ENCODE measurements at regions not wholly inside any gene's neighbourhood (a gene's known extent, or its start where the extent isn't known, plus 50 kb on each side); places are given as distances from the start of the nearest gene placed in this dataset.

GRCh38 chr2:59684116-59684770 is 869.2 kb downstream of the BCL11A start:
- H3K36me3 Mint-ChIP-seq (ENCODE audit: low read depth) = no peaks in the 10 kb centered on the region
- no peak overlapping the region for H3K27ac Mint-ChIP-seq
- no peak for DNase-seq (ENCODE audit: low spot score)
- H3K9me3 Mint-ChIP-seq = peaks cover 8% of the 10 kb centered on the region
- no peaks in the 10 kb centered on the region for H3K4me1 Mint-ChIP-seq (ENCODE audit: low read depth)
- H3K27me3 Mint-ChIP-seq (ENCODE audit: low read depth) = no peaks in the 10 kb centered on the region
- H3K4me3 Mint-ChIP-seq (ENCODE audit: low read depth) = no peak overlapping the region
- intact Hi-C loops (cut with micrococcal nuclease) = no loop called here

DNA sequence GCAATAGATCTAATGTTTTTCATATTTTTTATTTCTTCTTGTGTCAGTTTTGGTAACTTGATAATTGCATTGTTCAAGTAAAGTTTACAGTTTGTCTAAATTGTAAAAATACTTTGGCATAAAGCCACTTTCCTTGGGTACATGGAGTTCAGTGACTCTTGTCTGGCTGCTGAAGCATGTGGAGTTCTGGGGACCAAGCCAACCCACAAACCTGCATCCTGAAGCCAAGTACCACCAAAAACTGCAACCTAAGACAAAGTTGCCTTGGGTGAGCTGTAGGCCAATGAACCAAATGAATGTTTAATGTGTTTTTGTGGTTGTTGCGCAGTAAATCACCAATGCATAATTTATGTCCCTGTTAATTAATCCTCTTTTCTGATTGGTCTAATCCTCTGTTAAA is 872.6 kb downstream of the BCL11A start:
- no peaks in the 10 kb centered on the region for H3K27me3 Mint-ChIP-seq (ENCODE audit: low read depth)
- H3K27ac Mint-ChIP-seq = no peak overlapping the region
- intact Hi-C loops (cut with micrococcal nuclease) = no loop called here
- H3K4me1 Mint-ChIP-seq (ENCODE audit: low read depth) = no peaks in the 10 kb centered on the region
- no peaks in the 10 kb centered on the region for H3K36me3 Mint-ChIP-seq (ENCODE audit: low read depth)
- H3K9me3 Mint-ChIP-seq = peaks cover 3% of the 10 kb centered on the region
- no peak overlapping the region for H3K4me3 Mint-ChIP-seq (ENCODE audit: low read depth)
- no peak for DNase-seq (ENCODE audit: low spot score)

DNA sequence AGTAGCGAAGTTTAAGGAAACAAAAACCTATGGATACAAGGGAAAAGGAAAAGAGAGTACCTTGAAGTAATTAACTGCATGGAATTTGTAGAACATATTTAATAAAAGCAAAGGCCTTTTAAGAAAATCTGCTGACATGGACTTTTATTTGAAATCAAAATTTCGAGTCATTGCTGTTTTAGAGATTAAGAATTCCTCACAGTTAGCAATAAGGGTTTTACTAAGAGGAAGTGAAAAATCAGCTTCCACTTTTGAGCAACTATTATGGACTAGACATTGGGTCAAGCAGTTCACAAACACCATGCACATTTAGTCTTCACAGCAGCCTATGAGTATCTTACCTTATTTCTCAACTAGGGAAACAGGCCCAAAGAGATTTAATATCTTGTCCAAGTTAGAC is 876.3 kb downstream of the BCL11A start:
- Mint-ChIP-seq H3K27ac (no peak overlapping the region), H3K9me3 (no peaks in the 10 kb centered on the region), H3K36me3 (ENCODE audit: low read depth) (no peaks in the 10 kb centered on the region), H3K27me3 (ENCODE audit: low read depth) (no peaks in the 10 kb centered on the region), H3K4me1 (ENCODE audit: low read depth) (no peaks in the 10 kb centered on the region), H3K4me3 (ENCODE audit: low read depth) (no peak overlapping the region)
- no peak for DNase-seq (ENCODE audit: low spot score)
- intact Hi-C loops (cut with micrococcal nuclease) = no loop called here

GRCh38 chr2:59674100-59674499 is 879.4 kb downstream of the BCL11A start:
- DNase-seq (ENCODE audit: low spot score) = no peak
- Mint-ChIP-seq H3K27me3 (ENCODE audit: low read depth) (no peaks in the 10 kb centered on the region), H3K9me3 (no peaks in the 10 kb centered on the region), H3K4me3 (ENCODE audit: low read depth) (no peak overlapping the region), H3K36me3 (ENCODE audit: low read depth) (no peaks in the 10 kb centered on the region), H3K4me1 (ENCODE audit: low read depth) (no peaks in the 10 kb centered on the region), H3K27ac (no peak overlapping the region)
- intact Hi-C loops (cut with micrococcal nuclease) = no loop called here

- intact Hi-C loops (cut with micrococcal nuclease) = no loop called here
- Mint-ChIP-seq H3K27me3 (ENCODE audit: low read depth) (no peaks in the 10 kb centered on the region), H3K27ac (no peak overlapping the region), H3K4me1 (ENCODE audit: low read depth) (no peaks in the 10 kb centered on the region), H3K9me3 (no peaks in the 10 kb centered on the region), H3K36me3 (ENCODE audit: low read depth) (no peaks in the 10 kb centered on the region), H3K4me3 (ENCODE audit: low read depth) (no peak overlapping the region)
- no peak for DNase-seq (ENCODE audit: low spot score)
Measured at GRCh38 chr2:59665021-59665420, 888.4 kb downstream of the BCL11A start.

DNA sequence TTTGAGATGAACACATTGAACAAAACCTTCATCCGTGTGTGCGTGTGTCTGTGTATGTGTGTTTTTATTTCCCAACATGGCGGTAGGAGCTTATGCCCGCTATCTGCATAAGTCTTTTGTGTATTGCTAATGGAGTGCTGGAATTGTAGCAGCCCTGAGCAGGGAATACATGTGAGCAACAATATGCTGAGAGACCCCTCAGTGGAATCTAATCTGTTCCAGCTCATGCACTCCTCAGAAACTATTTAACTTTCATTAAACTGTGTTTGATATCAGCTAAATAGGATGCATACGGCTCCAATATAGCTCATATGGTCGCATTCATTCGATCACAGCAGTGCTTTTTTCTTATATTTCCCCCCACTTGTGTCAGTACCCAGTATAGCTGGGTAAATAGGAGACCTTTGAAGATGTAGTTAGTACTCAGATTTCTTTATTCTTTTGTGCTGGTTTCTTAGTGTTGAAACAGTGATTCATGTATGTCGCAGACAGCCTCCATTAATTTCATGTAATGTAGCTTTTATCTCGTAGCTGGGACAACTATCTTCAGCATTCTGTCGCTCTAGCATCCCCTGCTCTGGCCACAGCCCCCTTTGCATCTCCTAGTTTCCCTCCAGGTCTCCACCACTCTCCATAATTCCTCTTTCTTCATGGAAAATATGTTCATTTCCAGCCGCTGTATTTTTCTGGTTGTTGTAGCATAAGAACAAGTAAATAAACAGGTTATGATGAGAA is 891.2 kb downstream of the BCL11A start:
- Mint-ChIP-seq H3K9me3 (no peaks in the 10 kb centered on the region), H3K27me3 (ENCODE audit: low read depth) (no peaks in the 10 kb centered on the region), H3K36me3 (ENCODE audit: low read depth) (no peaks in the 10 kb centered on the region), H3K4me3 (ENCODE audit: low read depth) (no peak overlapping the region), H3K27ac (no peak overlapping the region), H3K4me1 (ENCODE audit: low read depth) (no peaks in the 10 kb centered on the region)
- DNase-seq (ENCODE audit: low spot score) = no peak
- intact Hi-C loops (cut with micrococcal nuclease) = no loop called here

DNA sequence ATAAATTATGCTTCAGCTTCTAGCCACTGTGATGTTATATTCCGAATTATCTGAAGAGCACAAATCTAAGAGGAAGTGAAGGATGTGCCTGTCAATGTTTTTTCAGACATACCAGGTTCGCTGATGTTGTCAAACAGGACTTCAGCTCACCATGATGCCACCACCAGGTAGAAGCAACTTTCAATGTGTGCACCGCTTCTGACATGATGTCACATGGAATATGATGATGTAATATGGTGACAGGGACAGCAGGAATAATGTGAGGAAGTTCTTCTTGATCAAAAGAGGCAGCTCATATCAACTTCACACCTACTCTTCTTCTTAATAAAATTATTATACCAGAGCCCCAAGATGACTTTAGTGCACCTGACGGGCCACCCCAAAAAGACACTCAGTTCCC is 893.2 kb downstream of the BCL11A start:
- no peaks in the 10 kb centered on the region for H3K4me1 Mint-ChIP-seq (ENCODE audit: low read depth)

DNA sequence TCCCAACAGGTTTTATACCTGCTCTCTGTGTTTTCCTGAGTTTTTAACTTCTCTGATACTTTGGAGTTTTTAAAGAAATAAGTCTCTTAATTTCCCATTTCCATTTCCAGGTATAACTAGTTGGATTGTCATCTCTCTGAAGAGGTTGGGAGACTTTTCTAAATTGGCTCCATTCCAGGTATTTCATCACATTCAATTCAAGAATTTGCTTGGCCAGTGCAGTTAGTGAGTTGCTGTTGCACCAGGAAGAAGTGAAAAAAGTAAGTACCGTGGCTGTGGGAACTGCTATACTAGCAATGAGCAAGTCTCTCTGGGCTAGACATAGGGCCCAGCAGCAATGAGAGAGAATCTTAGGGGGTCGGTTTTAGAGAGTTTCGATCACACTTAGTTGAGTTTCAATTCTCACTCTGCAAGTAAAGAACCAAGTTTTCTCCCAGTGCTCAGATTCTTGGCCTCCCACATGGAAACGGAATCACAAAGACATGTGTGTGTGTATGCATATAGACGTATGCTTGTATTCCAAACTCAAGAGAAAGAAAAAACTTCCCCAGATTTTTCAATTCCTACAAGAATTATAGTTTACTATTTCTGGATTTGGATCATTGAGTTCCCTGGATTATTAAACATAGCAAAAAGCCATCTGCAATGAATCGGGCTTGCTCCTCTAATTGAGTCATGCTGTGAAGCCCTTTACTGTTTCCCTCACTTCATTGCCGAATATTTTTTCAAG is 894.4 kb downstream of the BCL11A start:
- H3K27ac Mint-ChIP-seq = no peak overlapping the region
- H3K4me3 Mint-ChIP-seq (ENCODE audit: low read depth) = no peak overlapping the region
- H3K36me3 Mint-ChIP-seq (ENCODE audit: low read depth) = no peaks in the 10 kb centered on the region
- no peaks in the 10 kb centered on the region for H3K4me1 Mint-ChIP-seq (ENCODE audit: low read depth)
- no peaks in the 10 kb centered on the region for H3K27me3 Mint-ChIP-seq (ENCODE audit: low read depth)
- intact Hi-C loops (cut with micrococcal nuclease) = no loop called here
- DNase-seq (ENCODE audit: low spot score) = no peak
- no peaks in the 10 kb centered on the region for H3K9me3 Mint-ChIP-seq

More for the DNA sequence above, 893.2 kb downstream of the BCL11A start:
- Mint-ChIP-seq H3K4me3 (ENCODE audit: low read depth) (no peak overlapping the region), H3K27ac (no peak overlapping the region), H3K27me3 (ENCODE audit: low read depth) (no peaks in the 10 kb centered on the region), H3K36me3 (ENCODE audit: low read depth) (no peaks in the 10 kb centered on the region), H3K9me3 (no peaks in the 10 kb centered on the region)
- intact Hi-C loops (cut with micrococcal nuclease) = no loop called here
- no peak for DNase-seq (ENCODE audit: low spot score)

GRCh38 chr2:59655809-59656208 is 897.6 kb downstream of the BCL11A start:
- intact Hi-C loops (cut with micrococcal nuclease) = no loop called here
- H3K4me1 Mint-ChIP-seq (ENCODE audit: low read depth) = no peaks in the 10 kb centered on the region

DNA sequence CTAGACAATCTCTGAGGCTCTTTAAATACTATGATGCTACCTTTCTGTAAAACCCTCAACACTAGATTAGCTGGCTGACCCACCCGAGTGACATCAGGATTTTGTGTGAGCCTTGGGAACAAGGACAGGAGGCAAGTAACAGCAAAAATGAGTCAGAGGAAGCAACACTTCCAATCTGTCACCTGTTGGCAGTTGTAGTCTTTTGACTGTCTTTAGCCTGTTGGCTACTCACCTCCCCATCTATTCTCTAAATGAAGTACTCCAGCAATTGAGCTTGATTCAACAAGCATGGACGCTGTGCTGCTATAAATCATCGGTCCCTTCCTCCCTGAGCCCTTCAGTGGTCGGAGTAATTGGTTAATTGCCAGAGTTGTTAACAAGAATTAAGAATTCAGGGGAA is 898.7 kb downstream of the BCL11A start:
- Mint-ChIP-seq H3K9me3 (no peaks in the 10 kb centered on the region), H3K4me1 (ENCODE audit: low read depth) (no peaks in the 10 kb centered on the region)
- intact Hi-C loops (cut with micrococcal nuclease) = no loop called here

More at GRCh38 chr2:59655809-59656208, 897.6 kb downstream of the BCL11A start:
- Mint-ChIP-seq H3K9me3 (no peaks in the 10 kb centered on the region), H3K36me3 (ENCODE audit: low read depth) (no peaks in the 10 kb centered on the region), H3K27me3 (ENCODE audit: low read depth) (no peaks in the 10 kb centered on the region), H3K27ac (no peak overlapping the region), H3K4me3 (ENCODE audit: low read depth) (no peak overlapping the region)
- DNase-seq (ENCODE audit: low spot score) = no peak

GRCh38 chr2:59653164-59653563 is 900.3 kb downstream of the BCL11A start:
- H3K4me1 Mint-ChIP-seq (ENCODE audit: low read depth) = no peaks in the 10 kb centered on the region
- H3K4me3 Mint-ChIP-seq (ENCODE audit: low read depth) = no peak overlapping the region
- DNase-seq (ENCODE audit: low spot score) = no peak

More for the DNA sequence above, 898.7 kb downstream of the BCL11A start:
- DNase-seq (ENCODE audit: low spot score) = no peak
- H3K36me3 Mint-ChIP-seq (ENCODE audit: low read depth) = no peaks in the 10 kb centered on the region
- no peaks in the 10 kb centered on the region for H3K27me3 Mint-ChIP-seq (ENCODE audit: low read depth)
- H3K4me3 Mint-ChIP-seq (ENCODE audit: low read depth) = no peak overlapping the region
- no peak overlapping the region for H3K27ac Mint-ChIP-seq

GRCh38 chr2:59630789-59631188 is 922.7 kb downstream of the BCL11A start:
- Mint-ChIP-seq H3K27me3 (ENCODE audit: low read depth) (no peaks in the 10 kb centered on the region), H3K9me3 (no peaks in the 10 kb centered on the region), H3K36me3 (ENCODE audit: low read depth) (no peaks in the 10 kb centered on the region), H3K27ac (no peak overlapping the region), H3K4me3 (ENCODE audit: low read depth) (no peak overlapping the region), H3K4me1 (ENCODE audit: low read depth) (no peaks in the 10 kb centered on the region)
- intact Hi-C loops (cut with micrococcal nuclease) = no loop called here
- DNase-seq (ENCODE audit: low spot score) = no peak

More at GRCh38 chr2:59653164-59653563, 900.3 kb downstream of the BCL11A start:
- Mint-ChIP-seq H3K27me3 (ENCODE audit: low read depth) (no peaks in the 10 kb centered on the region), H3K9me3 (no peaks in the 10 kb centered on the region), H3K36me3 (ENCODE audit: low read depth) (no peaks in the 10 kb centered on the region), H3K27ac (no peak overlapping the region)
- intact Hi-C loops (cut with micrococcal nuclease) = no loop called here

DNA sequence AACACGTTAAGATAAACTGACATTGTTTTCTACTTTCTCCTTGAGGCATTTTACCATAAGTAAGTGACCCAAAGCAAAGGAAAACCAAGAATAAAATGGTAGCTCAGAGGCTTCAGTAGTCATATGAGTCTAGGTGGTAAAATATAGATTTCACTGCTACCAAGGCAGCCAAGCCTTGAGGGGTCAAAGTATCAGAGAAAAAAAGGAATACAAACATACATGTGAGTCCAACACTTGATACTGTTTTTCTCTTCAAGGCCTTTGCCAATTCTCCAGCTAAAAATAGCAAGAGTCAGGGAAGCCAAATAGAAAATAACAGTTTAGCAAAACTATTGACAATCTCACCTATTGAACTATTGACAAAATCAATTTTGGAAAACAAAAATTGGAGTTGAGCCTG is 925.9 kb downstream of the BCL11A start:
- intact Hi-C loops (cut with micrococcal nuclease) = no loop called here
- Mint-ChIP-seq H3K27ac (no peak overlapping the region), H3K9me3 (no peaks in the 10 kb centered on the region), H3K4me1 (ENCODE audit: low read depth) (no peaks in the 10 kb centered on the region), H3K36me3 (ENCODE audit: low read depth) (no peaks in the 10 kb centered on the region), H3K4me3 (ENCODE audit: low read depth) (no peak overlapping the region), H3K27me3 (ENCODE audit: low read depth) (no peaks in the 10 kb centered on the region)
- DNase-seq (ENCODE audit: low spot score) = no peak
